T-helper 1 cell (primary cell): ENCODE measurements at regions not wholly inside any gene's neighbourhood (a gene's known extent, or its start where the extent isn't known, plus 50 kb on each side); places are given as distances from the start of the nearest gene placed in this dataset.
"Not testable (repeated sequence)": the region's sequence is repeated elsewhere in the genome, so short reads cannot be mapped to it uniquely, and the experiment has no call there.

Source experiments
- DNase-seq, 5 donors: peaks; one replicate each; pipeline ENCODE4 v3.0.0-alpha.2; 2012 to 2020

GRCh38 chrX:140447150-140447549, 57.7 kb downstream of the SOX3 start:
- no peak for DNase-seq

GRCh38 chrX:140440876-140441275, 64.0 kb downstream of the SOX3 start:
- no peak for DNase-seq

GRCh38 chrX:140439476-140439875, 65.4 kb downstream of the SOX3 start:
- no peak for DNase-seq

GRCh38 chrX:140434347-140434746, 70.5 kb downstream of the SOX3 start:
- DNase-seq: no peak

GRCh38 chrX:140433582-140433981, 71.3 kb downstream of the SOX3 start:
- DNase-seq: no peak

- DNase-seq: no peak
Measured at GRCh38 chrX:140432346-140433175, 72.3 kb downstream of the SOX3 start.

- no peak for DNase-seq
Measured at GRCh38 chrX:140431521-140431920, 73.3 kb downstream of the SOX3 start.

GRCh38 chrX:140425712-140426395, 79.0 kb downstream of the SOX3 start:
- DNase-seq: no peak

- DNase-seq: no peak
Measured at GRCh38 chrX:140422501-140422900, 82.4 kb downstream of the SOX3 start.

- DNase-seq: not testable (repeated sequence)
Measured at GRCh38 chrX:140402131-140402530, 102.7 kb downstream of the SOX3 start.

GRCh38 chrX:140396326-140396725, 108.5 kb downstream of the SOX3 start:
- not testable (repeated sequence) for DNase-seq

GRCh38 chrX:140393507-140393906, 111.4 kb downstream of the SOX3 start:
- no peak for DNase-seq

- DNase-seq: no peak
Measured at GRCh38 chrX:140391313-140391712, 113.6 kb downstream of the SOX3 start.

GRCh38 chrX:140389331-140389730, 115.5 kb downstream of the SOX3 start:
- no peak for DNase-seq

- DNase-seq: no peak
Measured at GRCh38 chrX:140362861-140363260, 142.0 kb downstream of the SOX3 start.

GRCh38 chrX:140360924-140361323, 143.9 kb downstream of the SOX3 start:
- DNase-seq: no peak

- no peak for DNase-seq
Measured at GRCh38 chrX:140360284-140360683, 144.6 kb downstream of the SOX3 start.

GRCh38 chrX:140355922-140356321, 148.9 kb downstream of the SOX3 start:
- no peak for DNase-seq

GRCh38 chrX:140355429-140355828, 149.4 kb downstream of the SOX3 start:
- no peak for DNase-seq

- DNase-seq: no peak
Measured at GRCh38 chrX:140354431-140355120, 150.3 kb downstream of the SOX3 start.

- DNase-seq: no peak
Measured at GRCh38 chrX:140346729-140347128, 158.1 kb downstream of the SOX3 start.

- no peak for DNase-seq
Measured at GRCh38 chrX:140343226-140343868, 161.5 kb downstream of the SOX3 start.

- no peak for DNase-seq
Measured at GRCh38 chrX:140342410-140342809, 162.5 kb downstream of the SOX3 start.
